Stimulated activated CD4-positive, alpha-beta T cell treated with anti-CD3 and anti-CD28 coated beads, TNF-alpha, amount 100 ng/mL, for 4 hours (primary cell): ENCODE measurements at regions not wholly inside any gene's neighbourhood (a gene's known extent, or its start where the extent isn't known, plus 50 kb on each side); places are given as distances from the start of the nearest gene placed in this dataset.
"Not testable (repeated sequence)": the region's sequence is repeated elsewhere in the genome, so short reads cannot be mapped to it uniquely, and the experiment has no call there.

Experiments used
- DNase-seq, 3 experiments: peaks; one replicate each; pipeline ENCODE4 v3.0.0-alpha.2; 2020; ENCODE audit warnings: low read depth in 3 of 3

DNA sequence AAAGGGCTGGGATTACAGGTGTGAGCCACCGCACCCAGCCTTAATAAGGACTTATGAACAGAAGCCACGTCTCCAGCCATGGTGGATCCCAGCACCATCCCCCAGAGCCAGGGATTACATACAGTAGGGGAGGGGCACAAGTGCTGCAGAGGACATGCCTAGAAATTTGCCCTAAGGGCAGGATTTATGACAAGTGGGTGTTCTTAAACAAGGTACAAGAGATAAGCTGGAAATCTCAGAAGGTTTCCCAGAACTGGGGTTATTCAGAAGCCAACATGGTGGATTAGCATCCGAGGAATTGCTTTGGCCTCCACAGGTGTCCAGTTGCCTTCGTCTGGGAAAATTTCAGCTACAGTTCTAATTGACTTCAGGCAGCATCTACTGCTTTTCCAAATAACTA, 114.4 kb upstream of the EGLN3 start:
- no peak for DNase-seq

DNA sequence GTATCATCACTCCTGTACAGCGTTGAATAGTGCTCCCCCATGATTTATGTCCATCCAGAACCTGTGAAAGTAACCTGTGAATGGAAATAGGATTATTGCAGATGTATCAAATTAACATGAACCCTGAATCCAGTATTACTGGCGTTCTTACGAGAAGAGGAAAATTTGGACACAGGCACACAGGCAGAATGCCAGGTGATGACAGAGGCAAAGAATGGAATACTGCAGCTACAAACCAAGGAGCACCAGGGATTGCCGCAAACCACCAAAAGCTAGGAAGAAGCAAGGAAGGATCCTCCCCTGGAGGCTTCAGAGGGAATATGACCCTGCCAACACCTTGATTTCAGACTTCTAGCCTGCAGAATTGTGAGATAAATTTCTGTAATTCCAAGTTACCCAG, 113.5 kb upstream of the EGLN3 start:
- DNase-seq: no peak

DNA sequence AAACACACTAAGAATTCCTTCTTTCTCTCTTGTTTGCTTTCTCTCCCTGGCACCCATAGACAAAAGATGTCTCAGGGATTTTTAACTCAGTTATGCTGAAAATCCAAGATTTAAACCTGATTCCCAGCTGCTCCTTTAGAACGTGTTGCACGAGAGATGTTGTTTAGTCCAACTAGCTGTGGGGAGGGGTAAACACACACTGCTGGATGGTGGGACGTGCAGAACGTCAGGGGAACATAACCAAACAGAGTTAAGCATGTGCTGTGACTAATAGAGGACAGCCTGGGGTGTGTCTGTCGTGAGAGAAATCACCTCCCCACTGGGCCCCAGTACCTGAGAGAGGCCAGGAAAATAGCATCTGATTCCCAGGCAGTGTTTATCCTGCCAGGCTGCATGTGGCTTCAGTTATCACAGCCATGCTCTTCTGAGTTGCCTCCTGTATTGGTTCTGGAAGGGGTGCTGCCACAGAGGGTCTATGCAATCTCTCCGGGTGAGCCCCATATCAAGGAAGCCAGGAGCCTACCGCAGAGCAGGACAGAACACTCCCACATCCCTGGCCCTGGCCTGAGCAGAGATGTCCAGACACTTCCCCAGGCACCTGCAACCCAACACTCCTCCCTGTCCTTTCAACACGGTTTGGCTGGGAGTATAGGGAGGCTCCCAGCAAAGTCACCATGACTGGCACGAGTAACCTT, 112.7 kb upstream of the EGLN3 start:
- no peak for DNase-seq

DNA sequence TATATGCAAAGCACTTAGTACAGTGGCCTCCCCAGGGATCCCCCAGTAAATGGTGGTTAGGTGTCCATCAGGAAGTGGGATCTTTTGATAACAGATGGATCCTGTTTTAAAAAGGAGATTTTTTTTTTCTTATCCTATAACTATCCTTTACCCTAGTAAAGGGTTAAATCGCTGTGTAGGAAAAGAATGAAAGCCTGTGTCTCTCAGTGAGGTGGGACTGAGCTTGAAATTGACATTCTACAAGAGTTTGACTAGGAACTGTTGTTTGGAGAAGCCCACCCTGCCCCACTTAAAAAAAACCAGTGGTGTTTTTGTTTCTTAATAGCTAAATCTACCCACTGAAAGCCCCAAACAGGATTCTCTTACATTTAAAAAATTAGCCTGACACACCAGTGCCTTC, 112.2 kb upstream of the EGLN3 start:
- DNase-seq: no peak

DNA sequence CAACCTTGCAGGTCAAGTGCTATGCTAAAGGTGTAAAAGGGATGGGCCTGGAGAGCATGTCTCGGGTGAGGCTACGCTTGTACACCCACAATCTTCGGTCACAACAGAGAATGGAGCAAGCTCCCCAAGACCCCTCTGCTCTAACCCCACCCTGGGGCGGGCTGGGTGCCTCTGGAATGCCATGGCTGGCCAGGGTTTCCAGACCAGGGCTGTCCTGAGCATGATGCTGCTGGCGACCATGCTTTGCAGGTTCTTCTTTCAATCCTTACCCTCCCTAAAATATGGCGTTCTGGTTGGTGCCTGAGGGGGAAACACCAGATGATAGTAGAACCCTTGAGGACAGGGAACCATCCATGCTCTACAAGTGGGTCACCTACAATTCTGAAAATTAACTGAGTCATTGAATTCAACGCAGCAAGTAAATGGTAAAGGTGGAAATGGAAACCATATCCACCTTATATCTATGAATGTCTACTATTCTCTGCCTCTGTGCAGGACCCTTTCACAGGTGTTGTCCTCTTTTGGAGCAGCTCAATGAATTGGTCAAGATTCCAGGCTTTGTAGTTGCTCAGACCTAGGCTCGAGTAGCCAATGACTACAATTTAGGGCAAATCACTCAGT, 111.6 kb upstream of the EGLN3 start:
- DNase-seq: no peak

DNA sequence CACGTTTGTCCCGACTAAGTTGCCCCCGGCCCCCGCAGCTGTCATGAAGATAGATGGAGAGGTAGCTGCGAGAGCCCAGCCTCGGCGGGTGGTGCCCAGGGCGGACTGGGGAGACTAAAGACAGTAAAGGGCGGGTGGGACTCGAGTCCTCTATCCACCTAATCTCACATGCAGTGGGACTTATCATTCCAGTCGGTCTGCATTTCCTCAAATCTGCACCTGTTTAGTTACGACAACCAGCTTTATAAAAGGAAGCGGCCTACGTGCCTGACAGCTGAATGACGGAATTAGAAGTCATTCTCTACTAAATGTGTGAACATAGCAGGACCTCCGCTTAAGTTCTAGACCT, 109.8 kb upstream of the EGLN3 start:
- DNase-seq: no peak

DNA sequence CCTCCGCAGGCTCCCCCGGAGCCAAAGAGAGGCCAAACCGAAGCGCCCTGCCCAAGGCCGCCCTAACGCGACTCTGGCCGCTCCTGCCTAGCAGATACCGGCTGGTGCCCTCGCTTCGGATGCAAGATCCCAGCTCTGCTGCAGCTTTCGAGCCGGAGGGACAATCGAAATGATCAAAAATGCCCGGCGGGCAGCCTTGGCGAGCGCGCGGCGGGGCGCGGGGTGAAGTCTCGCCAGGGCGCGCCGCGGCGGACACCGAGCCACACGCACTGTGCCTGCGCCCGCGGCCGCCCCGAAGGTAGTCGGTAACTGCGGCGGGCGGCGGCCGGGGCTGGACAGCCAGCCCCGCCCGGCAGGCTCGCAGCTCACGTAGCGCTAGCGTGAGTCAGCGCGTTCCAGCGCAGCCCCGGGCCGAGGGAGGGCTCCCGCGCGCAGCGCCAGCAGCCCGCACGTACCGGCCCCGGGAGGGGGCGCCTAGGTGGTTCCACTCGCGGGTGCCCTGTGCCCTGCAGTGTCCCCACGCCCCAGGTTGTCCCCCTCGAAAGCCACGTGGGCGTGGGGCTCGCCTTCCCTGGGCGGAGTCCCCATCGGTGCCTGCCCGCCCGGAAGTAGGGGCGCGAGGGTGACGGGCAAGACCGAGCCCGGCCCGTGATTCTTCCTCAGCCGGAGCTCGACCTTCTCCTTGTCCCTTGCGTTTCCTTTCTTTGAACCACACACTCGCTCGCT, 109.2 kb upstream of the EGLN3 start:
- peak; percentile 23 to 35 (median 27) for DNase-seq

DNA sequence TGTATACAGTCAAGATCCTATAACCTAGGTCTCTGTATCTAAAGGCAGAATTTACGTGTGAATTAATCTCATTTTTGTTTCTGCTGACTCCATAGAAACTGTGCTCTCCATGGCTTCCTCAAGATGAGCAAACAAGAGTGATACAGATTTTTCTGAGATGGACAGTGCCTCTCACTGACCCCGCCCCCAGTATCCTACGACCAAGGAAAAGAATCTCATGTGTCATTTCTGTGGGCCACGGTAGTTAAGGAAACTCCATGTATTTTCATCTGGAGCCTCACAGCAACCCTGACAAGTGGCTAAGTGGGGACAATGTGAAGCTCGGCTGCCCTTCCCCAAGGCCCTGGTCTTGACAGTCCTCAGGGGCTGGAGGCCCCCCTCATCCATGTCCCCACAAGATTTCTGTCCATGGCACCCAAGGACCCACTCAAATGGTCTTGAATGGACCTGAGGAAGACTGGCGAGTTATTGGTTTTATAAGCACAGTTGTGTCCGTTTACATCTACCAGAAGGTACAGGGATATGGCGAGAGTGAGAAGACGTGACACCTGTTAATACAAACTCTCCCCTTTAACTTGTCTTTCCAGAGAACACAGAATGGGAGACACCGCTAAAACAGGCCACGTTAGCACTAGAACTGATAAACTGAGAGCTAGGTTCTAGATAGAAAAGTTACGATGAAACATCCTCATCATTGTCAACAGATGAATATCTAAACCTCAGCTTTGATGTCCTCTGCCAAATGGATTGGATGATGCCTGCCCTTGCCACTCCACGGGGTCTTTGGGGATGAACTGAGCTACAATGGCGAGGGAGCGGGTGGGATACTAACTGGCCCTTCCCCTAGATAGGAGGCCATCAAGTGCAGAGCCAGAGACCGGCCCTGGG, 108.4 kb upstream of the EGLN3 start:
- DNase-seq: no peak

DNA sequence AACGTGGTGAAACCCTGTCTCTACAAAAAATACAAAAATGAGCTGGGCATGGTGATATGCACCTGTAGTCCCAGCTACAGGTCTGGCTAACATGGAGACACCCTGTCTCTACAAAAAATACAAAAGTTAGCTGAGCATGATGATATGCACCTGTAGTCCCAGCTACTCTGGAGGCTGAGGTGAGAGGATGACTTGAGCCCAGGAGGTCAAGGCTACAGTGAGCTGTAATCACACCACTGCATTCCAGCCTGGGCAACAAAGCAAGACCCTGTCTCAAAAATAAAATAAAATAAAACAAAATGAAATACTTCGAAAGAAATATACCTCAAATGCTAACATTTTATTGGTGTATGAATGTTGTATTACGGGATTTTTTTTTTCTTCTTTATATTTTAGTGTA, 107.6 kb upstream of the EGLN3 start:
- DNase-seq: no peak

DNA sequence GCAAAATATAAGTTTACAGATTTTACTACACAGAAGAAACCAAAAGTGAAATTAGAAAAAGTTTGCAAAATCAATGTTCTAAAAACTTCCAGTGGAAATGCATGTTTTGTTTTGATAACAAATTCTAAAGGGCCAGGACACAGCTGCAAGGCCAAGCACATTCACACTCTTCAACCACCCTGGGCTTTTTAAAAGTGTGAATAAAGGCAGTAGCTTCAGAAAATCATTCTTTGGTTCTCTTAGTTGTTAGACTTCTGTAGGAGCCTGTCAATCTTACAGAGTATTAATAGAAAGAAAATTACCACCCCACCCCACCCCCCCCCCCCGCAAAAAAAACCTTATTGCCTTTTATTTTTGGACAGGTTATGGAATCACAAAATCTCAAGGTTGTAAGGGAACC, 105.2 kb upstream of the EGLN3 start:
- DNase-seq: no peak

DNA sequence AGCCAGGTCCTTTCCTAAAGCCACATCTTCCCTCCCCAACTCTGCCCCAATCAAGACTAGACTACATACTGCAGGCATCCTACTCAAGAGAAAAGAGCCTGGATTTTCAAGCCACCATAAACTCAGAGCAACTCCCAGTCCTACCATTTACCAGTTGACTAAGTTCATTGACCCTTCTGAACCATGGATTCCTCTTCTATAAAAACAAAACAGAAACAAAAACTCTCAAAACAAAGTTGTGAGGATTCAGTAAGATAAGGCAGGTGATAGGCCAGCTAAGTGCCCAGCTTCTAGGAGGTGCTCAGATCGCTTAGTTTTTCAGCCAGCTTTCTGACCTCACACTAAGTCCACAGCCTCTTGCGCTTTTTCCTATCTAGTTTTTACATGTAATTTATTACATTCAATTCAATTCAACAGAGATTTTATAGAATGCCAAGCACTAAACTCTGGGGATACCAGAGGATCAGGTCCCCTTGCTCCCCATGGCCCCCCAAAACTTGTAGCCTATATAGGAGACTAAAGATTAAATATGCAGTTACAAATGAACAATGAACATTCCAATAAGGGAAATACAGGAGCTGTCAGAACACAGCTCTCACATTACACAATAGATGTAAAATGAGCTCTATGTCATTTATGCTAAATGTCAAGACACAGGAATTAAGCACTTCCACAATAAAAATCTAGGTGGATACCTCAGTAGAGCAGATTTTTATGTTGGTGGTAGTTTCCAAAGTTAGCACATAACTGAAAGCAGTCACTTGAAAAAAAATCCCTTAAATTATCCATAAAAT, 104.5 kb upstream of the EGLN3 start:
- no peak for DNase-seq

DNA sequence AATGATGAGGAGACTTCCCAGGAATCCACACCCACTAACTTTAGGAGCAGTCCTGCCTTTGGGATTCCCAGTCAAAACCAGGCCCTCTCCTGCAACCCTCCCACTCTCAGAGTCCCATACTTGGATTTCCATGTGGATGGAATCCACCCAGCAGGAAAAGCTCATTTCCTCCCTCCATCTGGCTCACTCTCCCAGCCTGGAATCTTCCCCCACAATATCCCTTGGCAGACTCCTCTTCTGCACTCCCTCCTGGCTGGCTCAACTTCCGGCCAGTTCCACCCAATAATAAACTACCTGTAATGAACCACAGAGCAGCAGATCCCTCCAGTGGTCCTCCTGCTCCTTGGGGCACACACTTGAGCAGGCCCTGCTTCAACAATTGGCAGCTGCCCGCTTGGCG, 102.8 kb upstream of the EGLN3 start:
- DNase-seq: no peak

DNA sequence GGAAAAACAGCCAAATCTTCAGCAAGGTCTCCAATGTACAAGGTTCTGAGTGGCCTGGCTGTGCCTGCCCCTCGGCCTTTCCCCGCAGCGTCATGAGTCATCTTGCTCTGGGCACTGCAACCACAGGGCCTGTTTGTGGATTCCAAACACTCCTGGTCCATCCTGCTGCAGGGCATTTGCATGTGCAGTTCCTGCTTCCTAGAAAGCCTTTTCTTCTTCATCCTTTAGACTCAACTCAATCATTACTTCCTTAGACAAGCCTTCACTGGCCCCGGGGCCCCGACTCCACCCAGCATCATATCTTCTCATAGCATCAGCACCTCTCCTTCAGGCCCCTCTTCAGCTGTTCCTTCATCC, 101.8 kb upstream of the EGLN3 start:
- DNase-seq: no peak

DNA sequence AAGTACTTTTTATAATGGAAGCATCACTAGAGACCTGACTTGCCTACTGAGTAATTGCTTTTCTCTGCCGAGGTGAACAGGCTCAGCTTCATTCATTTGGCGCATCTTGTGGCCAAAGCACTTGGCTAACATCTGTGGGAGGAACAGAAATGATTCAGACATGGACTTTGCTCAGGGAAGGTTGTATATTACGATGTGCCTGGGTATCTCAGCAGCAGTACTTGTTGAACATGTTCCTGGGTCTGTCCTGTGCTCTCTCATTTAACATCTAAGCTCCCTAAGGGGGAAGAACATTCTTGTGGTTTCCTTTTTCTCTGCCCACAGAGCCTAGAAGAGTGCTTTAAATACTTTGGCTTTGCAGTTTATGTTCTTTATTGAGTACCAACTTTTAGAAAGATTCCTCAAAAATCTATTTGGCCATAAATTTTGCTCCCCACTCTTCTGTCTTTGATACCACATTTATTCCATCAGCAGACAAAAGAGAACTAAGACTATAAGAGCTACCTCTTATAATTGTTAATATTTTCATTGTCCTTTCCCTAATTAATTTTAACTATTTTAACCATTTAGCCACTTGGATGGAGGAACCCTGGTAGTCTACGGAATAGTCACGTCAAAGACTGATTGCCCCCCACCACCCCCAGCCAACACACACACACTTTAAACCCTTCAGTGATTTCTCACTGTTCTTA, 101.2 kb upstream of the EGLN3 start:
- DNase-seq: no peak

DNA sequence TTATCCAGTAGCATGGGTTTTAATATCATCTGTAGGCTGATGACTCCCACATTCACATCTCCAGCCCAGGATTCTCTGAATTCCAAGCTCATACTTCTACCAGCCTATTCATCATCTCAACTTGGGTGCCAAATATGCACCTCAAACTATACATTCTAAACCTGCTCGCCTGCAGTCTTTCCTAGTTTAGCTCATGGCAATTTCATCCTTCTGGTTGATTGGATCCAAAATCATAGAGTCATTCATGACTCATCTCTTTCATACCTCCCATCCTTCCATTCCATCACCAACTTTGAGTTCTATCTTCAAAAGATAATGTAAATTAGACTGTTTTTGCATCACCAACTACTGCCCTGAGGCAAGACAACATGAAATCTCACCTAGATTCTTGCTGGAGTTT, 99.7 kb upstream of the EGLN3 start:
- no peak for DNase-seq

DNA sequence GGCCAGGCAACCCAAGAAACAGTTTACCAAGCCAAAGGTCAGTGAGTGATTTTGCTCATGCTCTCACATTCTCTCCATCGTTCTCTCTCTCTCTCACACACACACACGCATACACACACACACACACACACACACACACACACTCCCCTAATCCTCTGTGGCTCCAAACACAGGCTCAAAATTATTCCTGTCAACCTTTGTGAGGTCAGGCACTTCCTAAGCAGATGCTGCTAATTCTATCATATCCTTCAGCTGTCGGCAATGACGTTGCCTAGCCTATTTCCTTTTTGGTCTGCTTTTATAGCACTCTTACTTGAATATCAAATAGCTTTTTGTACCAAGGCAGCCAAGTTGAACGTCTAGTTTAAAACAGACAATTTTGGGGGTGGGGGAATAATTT, 98.9 kb upstream of the EGLN3 start:
- DNase-seq: no peak

DNA sequence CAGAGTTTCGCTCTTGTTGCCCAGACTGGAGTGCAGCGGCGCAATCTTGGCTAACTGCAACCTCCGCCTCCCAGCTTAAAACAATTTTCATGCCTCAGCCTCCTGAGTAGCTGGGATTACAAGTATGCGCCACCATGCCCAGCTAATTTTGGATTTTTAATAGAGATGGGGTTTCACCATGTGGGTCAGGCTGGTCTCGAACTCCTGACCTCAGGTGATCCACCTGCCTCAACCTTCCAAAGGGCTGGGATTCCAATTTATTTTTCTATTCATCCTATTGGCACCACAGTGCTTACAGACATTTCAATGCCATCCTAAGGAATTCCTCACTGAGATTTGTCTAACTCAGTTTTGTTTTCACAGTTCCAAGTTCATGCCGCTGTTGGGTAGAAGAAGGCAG, 98.3 kb upstream of the EGLN3 start:
- DNase-seq: not testable (repeated sequence)

DNA sequence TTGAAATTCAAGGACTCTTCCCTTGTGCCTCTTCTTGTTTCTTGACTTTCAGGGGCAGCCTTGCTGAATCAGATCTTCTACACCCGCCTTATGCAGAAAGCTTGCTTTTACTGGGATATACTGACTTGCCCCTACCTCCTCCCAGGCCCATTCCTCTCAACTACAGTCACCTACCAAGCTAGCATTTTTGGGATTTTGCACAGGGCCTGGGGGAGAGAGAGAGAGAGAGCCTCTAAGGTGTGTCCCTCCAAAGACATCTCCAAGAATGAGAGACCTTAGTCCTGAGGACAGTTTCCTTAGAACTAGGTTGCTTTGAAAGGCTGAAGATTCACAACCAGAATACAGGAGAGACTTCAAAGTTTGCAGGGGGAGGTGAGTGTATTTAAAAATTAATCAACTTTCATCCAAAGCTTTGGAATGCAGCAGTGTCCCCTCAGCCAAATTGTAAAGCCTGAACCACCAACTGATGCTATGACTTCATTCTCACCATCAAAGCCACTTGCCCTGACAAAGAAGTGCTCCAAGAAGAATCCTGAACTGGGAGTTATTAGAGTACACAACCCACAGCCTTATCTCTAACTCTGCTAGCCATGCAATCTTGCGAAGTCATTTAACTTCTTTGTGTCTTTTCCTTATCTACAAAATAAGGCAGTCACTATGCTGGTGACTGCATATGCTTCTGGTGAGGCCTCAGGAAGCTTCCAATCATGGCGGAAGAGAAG, 96.1 kb upstream of the EGLN3 start:
- DNase-seq: no peak

DNA sequence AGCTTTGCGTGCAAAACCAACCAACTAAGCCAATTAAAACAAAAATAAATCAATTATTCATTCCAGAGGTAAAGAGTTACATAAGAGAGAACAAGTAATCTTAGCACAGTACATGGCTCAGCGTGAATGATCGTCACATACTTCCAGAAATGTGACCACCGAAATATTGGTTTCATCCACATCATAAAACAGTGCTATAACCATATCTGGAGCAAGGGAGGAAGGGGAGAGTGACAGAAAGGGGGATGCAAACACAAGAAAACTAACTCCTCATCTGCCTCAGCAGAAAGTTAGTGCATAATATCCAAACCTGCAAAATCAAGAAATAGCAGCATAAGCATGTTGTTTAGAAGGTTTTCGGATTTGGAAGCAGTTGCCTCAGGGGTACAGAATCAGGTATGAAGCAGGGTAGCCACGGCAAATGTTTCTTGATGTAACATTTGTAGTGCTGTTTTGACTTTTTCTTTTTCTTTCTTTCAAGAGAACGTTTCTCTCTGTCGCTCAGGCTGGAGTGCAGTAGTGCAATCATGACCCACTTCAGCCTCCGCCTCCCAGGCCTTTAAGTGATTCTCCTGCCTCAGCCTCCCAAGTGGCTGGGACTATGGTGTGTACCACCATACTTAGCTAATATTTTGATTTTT, 93.9 kb upstream of the EGLN3 start:
- no peak for DNase-seq

DNA sequence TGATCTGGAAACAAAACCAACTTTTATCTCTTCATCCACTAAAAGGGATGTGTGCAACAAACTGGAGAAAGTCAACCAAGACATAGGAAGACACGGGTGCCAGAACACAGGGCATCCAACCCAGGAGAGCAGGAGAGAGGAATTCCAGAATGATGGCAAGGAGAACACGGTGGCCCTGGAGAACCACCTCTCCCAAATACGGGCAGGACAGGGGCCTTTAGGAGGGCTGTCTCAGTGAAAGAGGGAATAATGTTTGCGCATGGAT, 93.4 kb upstream of the EGLN3 start:
- DNase-seq: no peak
